ENCODE measurements at regions not wholly inside any gene's neighbourhood (a gene's known extent, or its start where the extent isn't known, plus 50 kb on each side); places are given as distances from the start of the nearest gene placed in this dataset.

- TF ChIP-seq CTCF (IDR thresholded peaks at IDR 0.05) = no peak
- Histone ChIP-seq H3K4me1 (no peaks in the 10 kb centered on the region), H3K36me3 (no peaks in the 10 kb centered on the region), H3K27me3 (no peaks in the 10 kb centered on the region), H3K4me3 (no peak overlapping the region), H3K9me3 (peaks cover 0 to 9% of the 10 kb centered on the region in 2 donors), H3K27ac (no peak overlapping the region)
- DNase-seq (ENCODE audit: low spot score) = no peak
Measured at GRCh38 chr4:26004290-26004689, 90.3 kb downstream of the SMIM20 start.

- peaks cover 0 to 15% of the 10 kb centered on the region in 2 donors for H3K9me3 ChIP-seq
- DNase-seq (ENCODE audit: low spot score) = peak; percentile 30
- H3K36me3 ChIP-seq = no peaks in the 10 kb centered on the region
- H3K4me1 ChIP-seq = no peaks in the 10 kb centered on the region
- no peak overlapping the region for H3K27ac ChIP-seq
- H3K27me3 ChIP-seq = no peaks in the 10 kb centered on the region
- no peak overlapping the region for H3K4me3 ChIP-seq
- no peak for TF ChIP-seq CTCF (IDR thresholded peaks at IDR 0.05)
Measured at GRCh38 chr4:26005764-26006163, 91.7 kb downstream of the SMIM20 start.

GRCh38 chr4:26008737-26009136 is 94.7 kb downstream of the SMIM20 start:
- Histone ChIP-seq H3K27ac (no peak overlapping the region), H3K4me3 (no peak overlapping the region), H3K27me3 (no peaks in the 10 kb centered on the region), H3K36me3 (no peaks in the 10 kb centered on the region), H3K4me1 (no peaks in the 10 kb centered on the region), H3K9me3 (peaks cover 0 to 15% of the 10 kb centered on the region in 2 donors)
- DNase-seq (ENCODE audit: low spot score) = no peak
- no peak for TF ChIP-seq CTCF (IDR thresholded peaks at IDR 0.05)

- no peak for DNase-seq (ENCODE audit: low spot score)
- Histone ChIP-seq H3K9me3 (peaks cover 0 to 15% of the 10 kb centered on the region in 2 donors), H3K27me3 (no peaks in the 10 kb centered on the region), H3K27ac (no peak overlapping the region), H3K4me3 (no peak overlapping the region), H3K36me3 (no peaks in the 10 kb centered on the region), H3K4me1 (peaks cover 0 to 5% of the 10 kb centered on the region in 2 donors)
- TF ChIP-seq CTCF (IDR thresholded peaks at IDR 0.05) = no peak
Measured at GRCh38 chr4:26009502-26009901, 95.5 kb downstream of the SMIM20 start.

- Histone ChIP-seq H3K27me3 (no peaks in the 10 kb centered on the region), H3K36me3 (no peaks in the 10 kb centered on the region), H3K4me1 (peaks cover 0 to 12% of the 10 kb centered on the region in 2 donors), H3K4me3 (no peak overlapping the region), H3K27ac (no peak overlapping the region), H3K9me3 (peaks cover 0 to 15% of the 10 kb centered on the region in 2 donors)
- TF ChIP-seq CTCF (IDR thresholded peaks at IDR 0.05) = no peak
- DNase-seq (ENCODE audit: low spot score) = no peak
Measured at GRCh38 chr4:26010304-26010703, 96.3 kb downstream of the SMIM20 start.

- DNase-seq (ENCODE audit: low spot score) = peak; percentile 30
- H3K27ac ChIP-seq = no peak overlapping the region
- no peaks in the 10 kb centered on the region for H3K36me3 ChIP-seq
- H3K4me1 ChIP-seq = peaks cover 0 to 19% of the 10 kb centered on the region in 2 donors
- TF ChIP-seq CTCF (IDR thresholded peaks at IDR 0.05) = no peak
- H3K4me3 ChIP-seq = no peak overlapping the region
- no peaks in the 10 kb centered on the region for H3K27me3 ChIP-seq
- peaks cover 0 to 13% of the 10 kb centered on the region in 2 donors for H3K9me3 ChIP-seq
Measured at GRCh38 chr4:26013629-26014028, 99.6 kb downstream of the SMIM20 start.
